ENCODE measurements at regions not wholly inside any gene's neighbourhood (a gene's known extent, or its start where the extent isn't known, plus 50 kb on each side); places are given as distances from the start of the nearest gene placed in this dataset.
A peak's percentile ranks its signal among the peaks of the same experiment; 100 is the strongest.

DNA sequence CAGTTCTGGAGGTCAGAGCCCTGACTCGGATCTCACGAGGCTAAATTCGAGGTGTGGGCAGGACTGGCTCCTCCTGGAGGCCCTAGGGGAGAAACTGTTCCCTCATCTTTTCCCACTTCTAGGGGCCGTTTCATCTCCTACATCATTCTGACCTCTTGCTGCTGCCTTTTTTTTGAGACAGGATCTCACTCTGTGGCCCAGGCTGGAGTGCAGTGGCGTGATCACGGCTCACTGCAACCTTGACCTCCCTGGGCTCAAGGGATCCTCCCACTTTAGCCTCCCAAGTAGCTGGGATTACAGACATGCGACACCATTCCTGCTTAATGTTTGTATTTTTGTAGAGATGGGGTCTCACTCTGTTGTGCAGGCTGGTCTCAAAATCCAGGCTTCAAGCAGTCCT, 244.1 kb upstream of the GSE1 start:
- H3K9me3 ChIP-seq (ENCODE audit: low read length): no peaks in the 10 kb centered on the region
- no peaks in the 10 kb centered on the region for H3K79me2 ChIP-seq (replicated peaks; ENCODE audit: insufficient read depth, low read length)
- no peak overlapping the region for H3K4me2 ChIP-seq (ENCODE audit: low read length)
- no peak overlapping the region for H3K9ac ChIP-seq (ENCODE audit: low read length)
- H4K20me1 ChIP-seq (ENCODE audit: insufficient read depth): no peaks in the 10 kb centered on the region
- H3K9me2 ChIP-seq (ENCODE audit: insufficient read depth, low read length): no peaks in the 10 kb centered on the region
- no peaks in the 10 kb centered on the region for H3K36me3 ChIP-seq (ENCODE audit: insufficient read depth, low read length)
- no peaks in the 10 kb centered on the region for H3F3A ChIP-seq (ENCODE audit: insufficient read depth, low read length, poor library complexity, severe bottlenecking)
- no peak overlapping the region for H2AFZ ChIP-seq (ENCODE audit: low read depth, low read length)
- H3K27ac ChIP-seq (ENCODE audit: low read length): no peak overlapping the region
- H3K27me3 ChIP-seq (ENCODE audit: insufficient read depth, low read depth, low read length): no peaks in the 10 kb centered on the region
- TF ChIP-seq EZH2 (IDR thresholded peaks at IDR 0.05; ENCODE audit: borderline replicate concordance, insufficient read depth, low read length, poor library complexity, severe bottlenecking): no peak
- TF ChIP-seq, protein P1, sequence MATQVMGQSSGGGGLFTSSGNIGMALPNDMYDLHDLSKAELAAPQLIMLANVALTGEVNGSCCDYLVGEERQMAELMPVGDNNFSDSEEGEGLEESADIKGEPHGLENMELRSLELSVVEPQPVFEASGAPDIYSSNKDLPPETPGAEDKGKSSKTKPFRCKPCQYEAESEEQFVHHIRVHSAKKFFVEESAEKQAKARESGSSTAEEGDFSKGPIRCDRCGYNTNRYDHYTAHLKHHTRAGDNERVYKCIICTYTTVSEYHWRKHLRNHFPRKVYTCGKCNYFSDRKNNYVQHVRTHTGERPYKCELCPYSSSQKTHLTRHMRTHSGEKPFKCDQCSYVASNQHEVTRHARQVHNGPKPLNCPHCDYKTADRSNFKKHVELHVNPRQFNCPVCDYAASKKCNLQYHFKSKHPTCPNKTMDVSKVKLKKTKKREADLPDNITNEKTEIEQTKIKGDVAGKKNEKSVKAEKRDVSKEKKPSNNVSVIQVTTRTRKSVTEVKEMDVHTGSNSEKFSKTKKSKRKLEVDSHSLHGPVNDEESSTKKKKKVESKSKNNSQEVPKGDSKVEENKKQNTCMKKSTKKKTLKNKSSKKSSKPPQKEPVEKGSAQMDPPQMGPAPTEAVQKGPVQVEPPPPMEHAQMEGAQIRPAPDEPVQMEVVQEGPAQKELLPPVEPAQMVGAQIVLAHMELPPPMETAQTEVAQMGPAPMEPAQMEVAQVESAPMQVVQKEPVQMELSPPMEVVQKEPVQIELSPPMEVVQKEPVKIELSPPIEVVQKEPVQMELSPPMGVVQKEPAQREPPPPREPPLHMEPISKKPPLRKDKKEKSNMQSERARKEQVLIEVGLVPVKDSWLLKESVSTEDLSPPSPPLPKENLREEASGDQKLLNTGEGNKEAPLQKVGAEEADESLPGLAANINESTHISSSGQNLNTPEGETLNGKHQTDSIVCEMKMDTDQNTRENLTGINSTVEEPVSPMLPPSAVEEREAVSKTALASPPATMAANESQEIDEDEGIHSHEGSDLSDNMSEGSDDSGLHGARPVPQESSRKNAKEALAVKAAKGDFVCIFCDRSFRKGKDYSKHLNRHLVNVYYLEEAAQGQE (IDR thresholded peaks at IDR 0.05; ENCODE audit: borderline replicate concordance): no peak
- no peak overlapping the region for H3K4me3 ChIP-seq (ENCODE audit: low read length)

DNA sequence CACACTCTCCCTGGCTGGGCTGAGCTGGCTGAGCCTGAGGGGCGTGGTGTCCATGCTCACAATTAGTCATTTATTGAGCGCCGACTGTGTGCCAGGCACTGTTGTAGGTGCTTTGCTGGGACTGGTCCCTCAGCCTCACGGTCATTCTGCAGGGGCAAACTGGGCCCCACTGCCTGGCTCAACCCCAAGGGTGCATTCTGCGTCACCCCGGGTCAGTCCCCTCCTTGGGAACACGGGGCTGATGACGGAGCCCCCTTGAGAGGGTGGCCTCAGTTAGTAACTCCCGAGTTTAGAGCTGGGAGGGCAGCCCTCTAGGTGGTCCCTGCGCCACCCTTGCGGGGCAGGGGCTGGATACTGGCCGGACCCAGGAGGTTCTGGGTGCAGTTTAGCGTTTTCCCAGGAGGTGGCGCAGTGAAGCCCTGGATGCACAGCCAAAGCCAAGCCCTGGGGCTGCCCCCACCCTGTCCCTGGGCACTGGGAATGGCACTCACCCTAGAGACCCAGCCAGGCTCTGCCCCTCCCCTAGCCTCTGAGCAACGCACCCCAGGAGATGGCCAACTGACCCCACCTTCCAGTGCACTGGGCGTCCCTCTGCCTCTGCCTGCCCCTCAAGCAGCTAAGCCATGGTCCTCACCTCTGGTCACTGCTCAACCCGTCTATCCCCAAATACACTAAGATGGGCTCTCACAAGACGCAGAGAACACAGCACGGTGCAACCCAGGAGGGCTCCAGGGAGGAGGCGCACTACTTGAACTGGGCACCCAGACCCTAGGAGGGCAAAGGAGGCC, 243.2 kb upstream of the GSE1 start:
- no peak overlapping the region for H2AFZ ChIP-seq (ENCODE audit: low read depth, low read length)
- no peak overlapping the region for H3K4me2 ChIP-seq (ENCODE audit: low read length)
- H3K9ac ChIP-seq (ENCODE audit: low read length): no peak overlapping the region
- H3K9me2 ChIP-seq (ENCODE audit: insufficient read depth, low read length): no peaks in the 10 kb centered on the region
- no peaks in the 10 kb centered on the region for H3K27me3 ChIP-seq (ENCODE audit: insufficient read depth, low read depth, low read length)
- no peak overlapping the region for H3K4me3 ChIP-seq (ENCODE audit: low read length)
- H3K27ac ChIP-seq (ENCODE audit: low read length): no peak overlapping the region
- no peaks in the 10 kb centered on the region for H3F3A ChIP-seq (ENCODE audit: insufficient read depth, low read length, poor library complexity, severe bottlenecking)
- H3K9me3 ChIP-seq (ENCODE audit: low read length): no peaks in the 10 kb centered on the region
- H3K79me2 ChIP-seq (replicated peaks; ENCODE audit: insufficient read depth, low read length): no peaks in the 10 kb centered on the region
- H4K20me1 ChIP-seq (ENCODE audit: insufficient read depth): no peaks in the 10 kb centered on the region
- H3K36me3 ChIP-seq (ENCODE audit: insufficient read depth, low read length): no peaks in the 10 kb centered on the region
- TF ChIP-seq, protein P2, sequence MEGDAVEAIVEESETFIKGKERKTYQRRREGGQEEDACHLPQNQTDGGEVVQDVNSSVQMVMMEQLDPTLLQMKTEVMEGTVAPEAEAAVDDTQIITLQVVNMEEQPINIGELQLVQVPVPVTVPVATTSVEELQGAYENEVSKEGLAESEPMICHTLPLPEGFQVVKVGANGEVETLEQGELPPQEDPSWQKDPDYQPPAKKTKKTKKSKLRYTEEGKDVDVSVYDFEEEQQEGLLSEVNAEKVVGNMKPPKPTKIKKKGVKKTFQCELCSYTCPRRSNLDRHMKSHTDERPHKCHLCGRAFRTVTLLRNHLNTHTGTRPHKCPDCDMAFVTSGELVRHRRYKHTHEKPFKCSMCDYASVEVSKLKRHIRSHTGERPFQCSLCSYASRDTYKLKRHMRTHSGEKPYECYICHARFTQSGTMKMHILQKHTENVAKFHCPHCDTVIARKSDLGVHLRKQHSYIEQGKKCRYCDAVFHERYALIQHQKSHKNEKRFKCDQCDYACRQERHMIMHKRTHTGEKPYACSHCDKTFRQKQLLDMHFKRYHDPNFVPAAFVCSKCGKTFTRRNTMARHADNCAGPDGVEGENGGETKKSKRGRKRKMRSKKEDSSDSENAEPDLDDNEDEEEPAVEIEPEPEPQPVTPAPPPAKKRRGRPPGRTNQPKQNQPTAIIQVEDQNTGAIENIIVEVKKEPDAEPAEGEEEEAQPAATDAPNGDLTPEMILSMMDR (IDR thresholded peaks at IDR 0.05; ENCODE audit: poor library complexity, severe bottlenecking): peak; percentile 73
- TF ChIP-seq EZH2 (IDR thresholded peaks at IDR 0.05; ENCODE audit: borderline replicate concordance, insufficient read depth, low read length, poor library complexity, severe bottlenecking) (no peak), RAD21 (conservative IDR thresholded peaks at IDR 0.05) (peak; percentile 68), TAF1 (IDR thresholded peaks at IDR 0.05; ENCODE audit: low read depth) (no peak), EP300 (conservative IDR thresholded peaks at IDR 0.05; ENCODE audit: poor library complexity, severe bottlenecking) (no peak), SMC3 (conservative IDR thresholded peaks at IDR 0.05; ENCODE audit: poor library complexity) (peak; percentile 80)
- TF ChIP-seq, protein P1 (IDR thresholded peaks at IDR 0.05; ENCODE audit: borderline replicate concordance): no peak
